Amniotic stem cell (primary cell): ENCODE measurements at regions not wholly inside any gene's neighbourhood (a gene's known extent, or its start where the extent isn't known, plus 50 kb on each side); places are given as distances from the start of the nearest gene placed in this dataset.

ENCODE experiments used
- DNase-seq: peaks from one replicate; lab custom pipeline; 2025; lab: John Stamatoyannopoulos, UW

DNA sequence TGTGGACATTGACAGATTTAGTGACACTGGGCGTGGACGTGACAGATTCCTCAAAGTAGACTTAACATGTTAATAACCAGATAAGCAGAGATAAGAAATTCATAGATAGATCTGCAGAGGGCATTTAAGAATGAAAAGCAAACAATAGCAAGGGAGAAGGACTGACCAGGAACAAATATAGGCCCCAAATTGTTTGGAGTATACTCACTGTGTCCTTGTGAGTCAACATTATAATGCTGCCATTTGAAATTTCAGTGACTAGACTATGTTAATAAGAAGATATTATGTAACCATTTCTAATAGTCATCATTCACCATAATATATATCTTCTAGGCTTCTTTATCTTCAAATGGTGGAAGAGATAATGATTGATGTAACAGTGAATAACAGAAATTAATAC lies 78.1 kb upstream of the SLC38A11 start:
- DNase-seq: no peak

DNA sequence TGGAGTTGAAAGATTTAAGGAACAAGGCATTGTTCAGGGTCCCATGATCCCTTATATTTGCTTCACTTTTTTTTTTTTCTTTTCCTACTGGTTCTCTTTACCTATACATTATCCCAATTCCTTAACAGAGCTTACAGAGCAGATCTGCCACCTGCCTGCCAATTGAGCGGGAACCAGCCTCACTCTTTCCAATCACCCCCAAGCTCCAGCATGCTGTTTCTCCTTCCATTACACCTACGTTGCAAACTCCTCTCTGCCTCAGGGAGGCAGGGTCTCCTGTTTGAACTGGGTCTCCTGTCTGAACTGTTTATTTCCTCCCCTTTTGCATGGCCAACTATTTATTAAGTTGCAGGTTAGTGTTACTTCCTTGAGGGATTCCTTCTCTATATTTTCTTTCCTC lies 77.2 kb upstream of the SLC38A11 start:
- DNase-seq: no peak

DNA sequence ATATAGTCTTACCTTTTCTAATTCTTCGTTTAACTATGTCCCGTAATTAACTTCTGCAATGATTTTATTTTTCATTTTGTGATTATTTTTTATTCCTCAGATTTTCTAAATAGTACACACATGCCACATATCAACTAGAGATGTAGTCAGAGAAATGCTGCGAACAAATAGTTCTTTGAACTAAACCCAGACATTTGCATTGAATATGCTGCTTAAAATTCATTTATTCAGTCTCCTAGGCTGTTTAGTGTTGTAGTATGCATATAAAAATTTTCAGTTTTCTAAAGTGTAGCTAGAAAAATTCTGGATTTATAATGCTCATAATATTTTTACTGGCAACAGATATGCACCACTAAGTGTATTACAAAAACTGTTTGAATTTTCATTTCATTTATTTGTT lies 68.9 kb upstream of the SLC38A11 start:
- no peak for DNase-seq

- DNase-seq: no peak
Observed at GRCh38 chr2:165022781-165023180, 67.5 kb upstream of the SLC38A11 start.

DNA sequence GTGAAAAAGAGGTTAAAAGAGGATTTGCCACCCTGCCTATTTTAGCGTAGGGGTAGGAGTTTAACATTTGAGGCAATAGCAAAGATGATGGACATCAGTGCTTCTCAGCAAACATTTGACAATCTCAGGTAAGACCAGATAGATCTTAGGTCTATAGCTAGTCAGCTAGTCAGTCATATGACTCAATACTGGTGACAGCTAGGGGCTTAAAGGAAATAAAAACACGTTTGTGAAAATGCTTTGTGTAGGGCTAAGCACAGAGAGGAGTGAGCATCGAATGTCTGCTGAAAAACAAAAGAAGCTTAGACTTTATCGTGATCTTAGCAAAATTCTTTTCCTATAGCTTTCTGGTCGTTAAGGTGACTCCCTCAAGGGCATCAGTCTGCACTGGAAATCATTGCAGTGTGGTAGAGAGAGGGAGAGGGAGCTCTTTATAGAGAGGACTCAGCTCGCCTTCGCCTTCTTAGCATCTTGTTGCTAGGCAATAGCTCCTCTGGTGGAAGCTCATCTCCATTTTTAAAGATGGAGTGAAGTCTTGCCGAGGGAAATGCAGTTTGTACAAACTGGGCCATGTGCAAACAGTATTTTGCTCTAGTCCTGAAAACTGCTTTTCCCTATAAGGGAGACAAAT lies 62.8 kb upstream of the SLC38A11 start:
- no peak for DNase-seq

- DNase-seq: peak; percentile 70
Observed at GRCh38 chr2:165016772-165017411, 61.6 kb upstream of the SLC38A11 start.

GRCh38 chr2:165015052-165015642 lies 59.8 kb upstream of the SLC38A11 start:
- peak; percentile 73 for DNase-seq

- DNase-seq: no peak
Observed at GRCh38 chr2:165013944-165014619, 58.8 kb upstream of the SLC38A11 start.

DNA sequence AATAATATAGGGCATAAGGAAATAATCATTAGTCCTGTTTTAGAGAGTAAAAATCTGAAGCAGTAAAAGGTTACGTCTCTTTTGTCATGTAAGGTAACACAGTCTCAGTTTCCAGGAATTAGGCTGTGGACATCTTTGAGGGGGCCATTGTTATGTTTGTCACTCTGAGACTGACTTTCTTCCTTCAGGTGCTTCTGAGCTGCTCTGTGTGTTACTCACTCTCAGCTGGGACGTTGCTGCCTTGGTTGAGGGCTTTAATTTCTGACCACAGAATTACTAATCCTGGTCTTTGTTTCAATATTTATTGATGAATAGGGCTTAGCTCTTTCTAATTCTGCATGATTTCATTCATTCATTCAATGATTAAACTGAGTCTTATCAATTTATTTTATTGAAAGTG lies 55.9 kb upstream of the SLC38A11 start:
- no peak for DNase-seq

DNA sequence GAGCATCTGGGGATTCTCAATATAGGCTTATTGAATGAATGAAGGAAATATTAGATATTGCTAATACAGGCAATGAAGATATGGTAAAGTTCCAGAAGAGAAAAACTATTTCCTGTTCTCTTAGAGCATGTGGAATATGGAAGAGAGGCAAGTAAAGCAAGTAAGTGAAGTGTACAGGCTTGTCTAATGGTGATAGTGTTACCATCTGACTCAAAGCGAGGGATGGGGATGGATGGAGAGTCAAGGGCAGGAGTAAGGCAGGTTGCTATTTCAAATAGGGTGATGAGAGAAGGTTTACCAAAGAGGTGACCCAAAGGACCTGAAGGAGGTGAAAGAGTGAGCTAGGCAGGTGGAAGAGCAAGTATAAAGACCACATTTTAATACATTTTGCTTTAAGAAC lies 55.2 kb upstream of the SLC38A11 start:
- DNase-seq: no peak

- no peak for DNase-seq
Observed at GRCh38 chr2:165009466-165009865, 54.1 kb upstream of the SLC38A11 start.

DNA sequence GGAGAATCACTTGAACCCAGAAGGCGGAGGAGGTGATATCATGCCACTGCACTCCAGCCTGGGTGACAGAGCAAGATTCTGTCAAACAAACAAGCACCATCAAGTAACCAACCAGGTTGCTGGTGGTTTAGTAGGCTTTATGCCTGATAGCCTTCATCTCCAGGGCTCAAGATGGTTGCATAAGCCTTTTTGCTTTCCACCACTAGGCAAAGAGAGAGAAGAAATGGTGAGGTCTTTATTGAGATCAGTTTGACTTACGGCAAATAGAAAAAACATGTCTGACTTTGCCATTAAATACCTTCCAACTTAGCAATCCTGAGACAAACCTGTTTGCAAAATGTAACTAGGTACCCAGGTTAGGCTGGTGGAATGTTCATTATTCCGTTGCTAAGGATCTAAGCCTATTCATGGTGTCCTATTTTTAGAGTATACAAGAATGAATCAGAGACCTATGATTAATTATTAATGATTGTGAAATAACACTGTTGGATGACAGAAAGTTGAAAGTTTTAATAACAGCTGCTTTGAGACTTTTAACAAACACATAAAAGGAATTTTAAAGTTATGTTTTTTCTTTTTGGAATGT lies 53.5 kb upstream of the SLC38A11 start:
- DNase-seq: no peak

- no peak for DNase-seq
Observed at GRCh38 chr2:165007161-165007744, 51.9 kb upstream of the SLC38A11 start.
